SK-N-SH (cell line): ENCODE measurements at regions not wholly inside any gene's neighbourhood (a gene's known extent, or its start where the extent isn't known, plus 50 kb on each side); places are given as distances from the start of the nearest gene placed in this dataset.

ENCODE experiments used
- FOXJ3 ChIP-seq: sonication (generic); formaldehyde crosslinking; IDR thresholded peaks from 2 replicates; pipeline ENCODE4 v1.5.1; 2020; ENCODE audit warnings: mild to moderate bottlenecking, missing genetic modification reagents
- POLR2AphosphoS5 ChIP-seq: IDR thresholded peaks from 2 replicates; pipeline ENCODE4 v1.6.1; 2012; ENCODE audit warnings: low read depth, low read length
- YY1 ChIP-seq: IDR thresholded peaks from 2 replicates; pipeline ENCODE4 v1.4.0; 2012; ENCODE audit warnings: low read depth, mild to moderate bottlenecking

- no peak for TF ChIP-seq FOXJ3 (CRISPR knock-in tag)
- TF ChIP-seq YY1: no peak
- no peak for TF ChIP-seq POLR2AphosphoS5
Observed at GRCh38 chr6:126253431-126253830, 86.5 kb upstream of the CENPW start.
